ENCODE measurements at regions not wholly inside any gene's neighbourhood (a gene's known extent, or its start where the extent isn't known, plus 50 kb on each side); places are given as distances from the start of the nearest gene placed in this dataset.

- TF ChIP-seq CTCF (IDR thresholded peaks at IDR 0.05) (no peak), POLR2A (IDR thresholded peaks at IDR 0.05) (no peak)
These were observed 553.2 kb downstream of the RFC3 start for GRCh38 chr13:34371108-34371507.

All from esophagus squamous epithelium (tissue), 4 donors.